Body of pancreas (tissue), 4 donors: ENCODE measurements at regions not wholly inside any gene's neighbourhood (a gene's known extent, or its start where the extent isn't known, plus 50 kb on each side); places are given as distances from the start of the nearest gene placed in this dataset.
"Not testable (repeated sequence)": the region's sequence is repeated elsewhere in the genome, so short reads cannot be mapped to it uniquely, and the experiment has no call there.

ENCODE experiments used
- ATAC-seq: fragments of 150-250 bp; one replicate; pipeline ENCODE4 v1.9.1; 2016
- DNase-seq, 4 donors: peaks; one replicate each; pipeline ENCODE4 v3.0.0-alpha.2; 2019
- H3K27ac ChIP-seq, 4 donors: fragments of 200-600 bp; sonication (generic); 1 replicate in 3 of 4; 2 replicates in 1 of 4; pipeline versions ENCODE4 v1.5.1 to v1.6.1; 2016 to 2019; ENCODE audit warnings: mild to moderate bottlenecking in 1 of 4, mixed read lengths in 1 of 4, moderate library complexity in 1 of 4
- H3K27me3 ChIP-seq, 2 donors: fragments of 200-600 bp; sonication (generic); one replicate each; pipeline ENCODE4 v1.6.0; 2016; ENCODE audit warnings: mild to moderate bottlenecking in 1 of 2
- H3K36me3 ChIP-seq, 2 donors: fragments of 200-600 bp; sonication (generic); replicated peaks in 1 of 2; 2 replicates each; pipeline ENCODE4 v1.5.1; 2016; ENCODE audit warnings: low read depth in 2 of 2; ENCODE audit not compliant: insufficient read depth in 1 of 2
- H3K4me1 ChIP-seq: fragments of 200-600 bp; sonication (generic); one replicate; pipeline ENCODE4 v1.6.0; 2016
- H3K4me3 ChIP-seq, 2 donors: fragments of 200-600 bp; sonication (generic); 1 replicate in 1 of 2; 2 replicates in 1 of 2; pipeline ENCODE4 v1.5.1; 2016 to 2019
- H3K9me3 ChIP-seq, 3 donors: fragments of 200-600 bp; sonication (generic); 1 replicate in 2 of 3; 2 replicates in 1 of 3; pipeline ENCODE4 v1.5.1; 2016
- POLR2A ChIP-seq, 3 donors: fragments of 450-650 bp; IDR thresholded peaks; one replicate each; pipeline ENCODE4 v1.6.1; 2016; ENCODE audit warnings: antibody characterized with exemption in 3 of 3, mild to moderate bottlenecking in 2 of 3
- WGBS, 2 donors: methylation state at CpG; one replicate each; pipeline ENCODE4 v1.1.5; 2017; 5-methylcytosine and 5-hydroxymethylcytosine counted together
- intact Hi-C: fragments of 100-400 bp; cut with DNase I; formaldehyde crosslinking; loops from one replicate; pipeline ENCODE4 v1.15.1; 2023
- TF ChIP-seq, protein P1 (sequence below), 7 experiments: fragments of 450-650 bp in 4 of 7; fragments of 200-600 bp in 3 of 7; sonication (generic) in 3 of 7; IDR thresholded peaks; one replicate each; pipeline ENCODE4 v1.5.1; 2016 to 2019; ENCODE audit warnings: antibody characterized with exemption in 7 of 7

DNA sequence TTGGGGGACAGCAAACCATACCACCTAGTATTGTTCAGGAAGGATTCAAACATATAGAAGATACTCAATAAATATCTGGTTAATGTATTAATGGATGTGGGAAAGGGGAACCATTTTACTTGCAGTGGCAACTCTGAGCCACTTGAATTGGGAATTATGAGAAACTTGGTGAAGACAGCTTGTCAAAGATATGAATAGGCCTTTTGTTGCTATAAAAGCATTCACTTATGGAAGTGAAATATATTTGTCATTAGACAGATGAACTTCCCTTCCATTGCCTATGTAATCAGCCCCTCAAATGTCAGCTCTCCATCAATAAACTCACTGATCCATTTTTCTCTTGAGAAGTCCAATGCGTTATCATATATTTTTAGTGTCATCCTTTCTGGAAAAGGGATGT is 56.1 kb downstream of the GPR85 start:
- no peak for ATAC-seq
- H3K4me3 ChIP-seq: no peak overlapping the region
- 97 to 100% methylated on average over 1 of the region's 1 CpG for WGBS, 2 donors
- TF ChIP-seq POLR2A (IDR thresholded peaks at IDR 0.05): no peak
- TF ChIP-seq, protein P1, sequence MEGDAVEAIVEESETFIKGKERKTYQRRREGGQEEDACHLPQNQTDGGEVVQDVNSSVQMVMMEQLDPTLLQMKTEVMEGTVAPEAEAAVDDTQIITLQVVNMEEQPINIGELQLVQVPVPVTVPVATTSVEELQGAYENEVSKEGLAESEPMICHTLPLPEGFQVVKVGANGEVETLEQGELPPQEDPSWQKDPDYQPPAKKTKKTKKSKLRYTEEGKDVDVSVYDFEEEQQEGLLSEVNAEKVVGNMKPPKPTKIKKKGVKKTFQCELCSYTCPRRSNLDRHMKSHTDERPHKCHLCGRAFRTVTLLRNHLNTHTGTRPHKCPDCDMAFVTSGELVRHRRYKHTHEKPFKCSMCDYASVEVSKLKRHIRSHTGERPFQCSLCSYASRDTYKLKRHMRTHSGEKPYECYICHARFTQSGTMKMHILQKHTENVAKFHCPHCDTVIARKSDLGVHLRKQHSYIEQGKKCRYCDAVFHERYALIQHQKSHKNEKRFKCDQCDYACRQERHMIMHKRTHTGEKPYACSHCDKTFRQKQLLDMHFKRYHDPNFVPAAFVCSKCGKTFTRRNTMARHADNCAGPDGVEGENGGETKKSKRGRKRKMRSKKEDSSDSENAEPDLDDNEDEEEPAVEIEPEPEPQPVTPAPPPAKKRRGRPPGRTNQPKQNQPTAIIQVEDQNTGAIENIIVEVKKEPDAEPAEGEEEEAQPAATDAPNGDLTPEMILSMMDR (IDR thresholded peaks at IDR 0.05): no peak
- H3K4me1 ChIP-seq: no peaks in the 10 kb centered on the region
- no peaks in the 10 kb centered on the region for H3K9me3 ChIP-seq
- H3K27ac ChIP-seq: no peak overlapping the region
- no peak for DNase-seq
- no peaks in the 10 kb centered on the region for H3K27me3 ChIP-seq
- intact Hi-C loops: no loop called here
- H3K36me3 ChIP-seq: no peaks in the 10 kb centered on the region

DNA sequence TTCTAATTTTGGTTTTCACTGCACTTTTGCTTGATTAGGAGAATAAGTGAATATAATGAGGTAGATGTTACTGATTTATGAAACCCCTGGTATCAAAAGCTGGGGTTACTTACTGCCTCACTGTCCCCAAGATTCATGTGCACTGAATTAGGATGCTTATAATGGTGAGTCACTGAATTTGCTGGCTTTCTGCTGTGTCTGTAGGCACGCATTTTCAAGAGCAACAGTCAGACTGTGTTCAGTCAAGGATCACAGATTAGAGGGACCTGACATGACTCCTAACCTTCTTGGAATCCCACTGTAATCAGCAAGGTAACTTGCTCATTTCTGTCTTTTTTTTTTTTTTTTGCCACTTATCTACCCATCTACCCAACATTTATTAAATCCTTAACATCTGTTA is 59.7 kb downstream of the GPR85 start:
- no peak for DNase-seq
- no peaks in the 10 kb centered on the region for H3K4me1 ChIP-seq
- no peaks in the 10 kb centered on the region for H3K27me3 ChIP-seq
- no peak for ATAC-seq
- H3K27ac ChIP-seq: no peak overlapping the region
- no peaks in the 10 kb centered on the region for H3K9me3 ChIP-seq
- H3K36me3 ChIP-seq: no peaks in the 10 kb centered on the region
- 91 to 100% methylated on average over 1 of the region's 1 CpG for WGBS, 2 donors
- intact Hi-C loops: no loop called here
- TF ChIP-seq, protein P1 (IDR thresholded peaks at IDR 0.05): no peak
- TF ChIP-seq POLR2A (IDR thresholded peaks at IDR 0.05): no peak
- no peak overlapping the region for H3K4me3 ChIP-seq

DNA sequence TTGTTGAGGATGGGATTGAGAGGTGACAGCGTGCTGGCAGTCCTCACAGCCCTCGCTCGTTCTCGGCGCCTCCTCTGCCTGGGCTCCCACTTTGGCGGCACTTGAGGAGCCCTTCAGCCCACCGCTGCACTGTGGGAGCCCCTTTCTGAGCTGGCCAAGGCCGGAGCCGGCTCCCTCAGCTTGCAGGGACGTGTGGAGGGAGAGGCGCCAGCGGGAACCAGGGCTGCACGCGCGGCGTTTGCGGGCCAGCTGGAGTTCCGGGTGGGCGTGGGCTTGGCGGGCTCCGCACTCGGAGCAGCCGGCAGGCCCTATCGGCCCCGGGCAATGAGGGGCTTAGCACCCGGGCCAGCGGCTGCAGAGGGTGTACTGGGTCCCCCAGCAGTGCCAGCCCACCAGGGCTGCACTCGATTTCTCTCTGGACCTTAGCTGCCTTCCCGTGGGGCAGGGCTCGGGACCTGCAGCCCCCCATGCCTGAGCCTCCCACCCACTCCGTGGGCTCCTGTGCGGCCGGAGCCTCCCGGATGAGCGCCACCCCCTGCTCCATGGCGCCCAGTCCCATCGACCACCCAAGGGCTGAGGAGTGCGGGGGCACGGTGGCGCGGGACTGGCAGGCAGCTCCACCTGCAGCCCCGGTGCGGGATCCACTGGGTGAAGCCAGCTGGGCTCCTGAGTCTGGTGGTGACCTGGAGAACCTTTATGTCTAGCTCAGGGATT is 69.3 kb downstream of the GPR85 start:
- H3K27me3 ChIP-seq, intact Hi-C loops, H3K4me1 ChIP-seq, H3K4me3 ChIP-seq, H3K36me3 ChIP-seq, H3K27ac ChIP-seq, ATAC-seq, DNase-seq, H3K9me3 ChIP-seq: not testable (repeated sequence)
- WGBS, 2 donors: 94% methylated on average over 17 to 30 of the region's 43 CpGs

DNA sequence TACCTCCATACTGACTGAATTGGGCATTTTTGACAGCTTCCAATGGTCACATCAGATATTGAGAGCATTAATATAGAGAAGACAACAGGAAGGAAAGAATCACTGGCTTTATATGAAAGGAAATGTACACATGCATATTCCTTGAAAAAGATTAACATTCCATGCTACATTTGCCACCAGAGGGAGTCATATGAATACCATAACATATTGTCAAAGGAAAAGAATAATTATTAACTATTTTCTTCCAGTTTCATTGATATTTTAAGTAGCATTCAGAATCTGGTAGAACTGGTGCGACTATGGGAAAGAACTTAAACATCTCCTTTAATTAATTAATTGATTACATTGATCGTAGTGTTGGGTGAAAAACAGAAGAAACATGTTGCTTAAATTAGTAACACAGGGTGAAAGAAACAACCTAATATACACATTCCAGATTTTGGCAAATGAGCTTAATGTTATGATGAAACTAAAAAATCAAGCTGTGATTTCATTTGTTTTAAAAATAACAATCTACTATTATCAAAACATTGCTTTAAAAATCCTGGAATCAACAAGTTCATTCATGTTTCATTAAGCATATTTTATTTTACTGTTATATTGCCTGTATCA is 71.5 kb downstream of the GPR85 start:
- ATAC-seq (peak; percentile 50), DNase-seq (no peak)
- WGBS, 2 donors: 11 to 18% methylated on average over 2 of the region's 2 CpGs
- H3K4me3 ChIP-seq: no peak overlapping the region
- intact Hi-C loops: no loop called here
- no peaks in the 10 kb centered on the region for H3K36me3 ChIP-seq
- TF ChIP-seq, protein P1 (IDR thresholded peaks at IDR 0.05): peak; percentile 20 to 66 (median 55)
- no peak for TF ChIP-seq POLR2A (IDR thresholded peaks at IDR 0.05)
- no peaks in the 10 kb centered on the region for H3K9me3 ChIP-seq
- no peaks in the 10 kb centered on the region for H3K4me1 ChIP-seq
- no peak overlapping the region for H3K27ac ChIP-seq
- H3K27me3 ChIP-seq: no peaks in the 10 kb centered on the region

DNA sequence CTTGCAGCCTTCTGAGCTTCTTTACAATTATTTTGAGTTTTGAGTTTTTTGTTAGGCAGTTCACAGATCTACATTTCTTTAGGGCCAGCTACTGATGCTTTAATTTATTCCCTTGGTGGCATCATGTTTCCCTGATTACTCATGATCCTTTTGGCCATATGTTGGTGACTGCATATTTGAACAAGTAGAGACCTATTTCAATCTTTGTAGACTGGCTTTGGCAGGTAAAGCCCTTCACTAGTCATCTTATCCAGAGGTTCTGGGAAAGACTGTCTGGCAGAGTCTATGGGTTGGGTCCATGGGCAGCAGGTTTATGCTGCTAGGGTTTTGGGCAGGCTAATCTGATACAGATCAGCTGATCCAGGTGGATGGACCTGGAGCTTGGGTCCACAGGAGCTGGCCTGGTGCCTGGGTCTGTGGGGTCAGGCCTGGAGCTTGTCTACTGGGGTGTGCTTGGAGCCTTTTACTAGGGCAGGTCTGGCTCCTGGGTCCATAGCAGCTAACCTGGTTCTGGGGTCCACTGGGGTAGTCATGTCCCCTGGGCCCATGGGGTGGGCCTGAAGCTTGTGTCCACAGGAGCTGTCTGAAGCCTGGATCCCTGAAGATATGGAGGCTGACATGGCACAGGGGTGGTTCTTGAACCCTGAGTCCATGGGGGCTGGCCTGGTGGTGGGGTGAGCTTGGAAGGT is 72.7 kb downstream of the GPR85 start:
- Histone ChIP-seq H3K4me3 (no peak overlapping the region), H3K9me3 (no peaks in the 10 kb centered on the region), H3K4me1 (no peaks in the 10 kb centered on the region), H3K36me3 (no peaks in the 10 kb centered on the region), H3K27me3 (no peaks in the 10 kb centered on the region), H3K27ac (no peak overlapping the region)
- ATAC-seq (no peak), DNase-seq (no peak)
- intact Hi-C loops: no loop called here
- TF ChIP-seq, protein P1 (IDR thresholded peaks at IDR 0.05): no peak
- no peak for TF ChIP-seq POLR2A (IDR thresholded peaks at IDR 0.05)

DNA sequence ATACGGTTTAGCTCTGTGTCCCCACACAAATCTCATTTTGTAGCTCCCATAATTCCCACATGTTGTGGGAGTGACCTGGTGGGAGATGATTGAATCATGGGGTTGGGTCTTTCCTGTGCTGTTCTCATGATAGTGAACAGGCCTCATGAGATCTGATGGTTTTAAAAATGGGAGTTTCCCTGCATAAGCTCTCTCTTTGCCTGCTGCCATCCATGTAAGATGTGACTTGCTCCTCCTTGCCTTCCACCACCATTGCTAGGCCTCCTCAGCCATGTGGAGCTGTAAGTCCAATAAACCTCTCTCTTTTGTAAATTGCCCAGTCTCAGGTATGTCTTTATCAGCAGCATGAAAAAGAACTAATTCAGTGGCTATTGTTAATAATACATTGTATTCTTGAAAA is 73.8 kb downstream of the GPR85 start:
- 78% methylated on average over 1 of the region's 1 CpG for WGBS, 2 donors
- ATAC-seq, intact Hi-C loops: not testable (repeated sequence)

More for the DNA sequence above, 73.8 kb downstream of the GPR85 start:
- H3K36me3 ChIP-seq, H3K27me3 ChIP-seq, H3K4me3 ChIP-seq, DNase-seq, H3K27ac ChIP-seq, H3K4me1 ChIP-seq, H3K9me3 ChIP-seq: not testable (repeated sequence)
